ENCODE measurements at regions not wholly inside any gene's neighbourhood (a gene's known extent, or its start where the extent isn't known, plus 50 kb on each side); places are given as distances from the start of the nearest gene placed in this dataset.
"Not testable (repeated sequence)": the region's sequence is repeated elsewhere in the genome, so short reads cannot be mapped to it uniquely, and the experiment has no call there.

DNA sequence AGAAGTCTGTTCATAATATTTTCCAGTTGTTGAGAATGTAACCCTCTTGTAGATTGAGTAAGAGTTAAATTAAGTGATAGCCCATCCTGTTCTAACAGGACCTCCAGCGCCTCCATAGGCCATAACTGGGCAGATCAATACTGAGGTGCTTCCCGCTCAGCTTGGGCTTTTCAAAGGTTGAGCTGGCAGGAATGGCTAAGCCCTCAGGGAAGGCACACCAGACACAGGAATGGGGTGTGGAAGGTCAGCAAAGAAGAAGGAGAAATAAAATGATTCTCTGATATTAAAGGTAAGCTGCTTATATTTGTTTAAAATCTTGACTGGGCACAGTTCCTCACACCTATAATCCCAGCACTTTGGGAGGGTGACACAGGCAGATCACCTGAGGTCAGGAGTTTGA lies 737.8 kb upstream of the TPTE start:
- not testable (repeated sequence) for H3K4me3 Mint-ChIP-seq; H2AFZ ChIP-seq; H3K27me3 Mint-ChIP-seq (ENCODE audit: insufficient read depth, low read depth, poor library complexity); H4K20me1 ChIP-seq (replicated peaks; ENCODE audit: insufficient read depth); H3K4me2 ChIP-seq; H3K4me1 ChIP-seq (ENCODE audit: insufficient read depth); H3K4me1 Mint-ChIP-seq; H3K27ac Mint-ChIP-seq; H3K27me3 ChIP-seq (ENCODE audit: insufficient read depth); DNase-seq (ENCODE audit: low spot score); H3F3A ChIP-seq (replicated peaks; ENCODE audit: low read depth); H3K9me2 ChIP-seq (ENCODE audit: insufficient read depth); H3K79me2 ChIP-seq (replicated peaks; ENCODE audit: insufficient read depth); H3K27ac ChIP-seq (ENCODE audit: low read depth); ATAC-seq
- Histone ChIP-seq H3K36me3 (ENCODE audit: insufficient read depth) (peaks cover 42% of the 10 kb centered on the region), H3K4me3 (0 out of 2 replicates have a peak overlapping the region, but pooled peaks have one; percentile 23)
- Mint-ChIP-seq H3K36me3 (ENCODE audit: low read depth) (peaks cover 75% of the 10 kb centered on the region), H3K9me3 (peaks cover 96% of the 10 kb centered on the region; the same call in 2 of the 3 replicates)

- not testable (repeated sequence) for H4K20me1 ChIP-seq (replicated peaks; ENCODE audit: insufficient read depth); DNase-seq (ENCODE audit: low spot score); H3K4me1 Mint-ChIP-seq; H3K4me2 ChIP-seq; H3K27me3 Mint-ChIP-seq (ENCODE audit: insufficient read depth, low read depth, poor library complexity); H3F3A ChIP-seq (replicated peaks; ENCODE audit: low read depth); H3K4me1 ChIP-seq (ENCODE audit: insufficient read depth); H3K27ac ChIP-seq (ENCODE audit: low read depth); H2AFZ ChIP-seq; H3K79me2 ChIP-seq (replicated peaks; ENCODE audit: insufficient read depth); H3K4me3 Mint-ChIP-seq; H3K27ac Mint-ChIP-seq; ATAC-seq; H3K9me2 ChIP-seq (ENCODE audit: insufficient read depth); H3K27me3 ChIP-seq (ENCODE audit: insufficient read depth)
- peaks cover 78% of the 10 kb centered on the region for H3K36me3 Mint-ChIP-seq (ENCODE audit: low read depth)
- Histone ChIP-seq H3K4me3 (peak overlapping the region; percentile 28; the same call in 1 of the 2 replicates), H3K36me3 (ENCODE audit: insufficient read depth) (peaks cover 42% of the 10 kb centered on the region)
- peaks cover 96% of the 10 kb centered on the region; the same call in 2 of the 3 replicates for H3K9me3 Mint-ChIP-seq
These were observed 737.2 kb upstream of the TPTE start for GRCh38 chr21:9784201-9784600.

DNA sequence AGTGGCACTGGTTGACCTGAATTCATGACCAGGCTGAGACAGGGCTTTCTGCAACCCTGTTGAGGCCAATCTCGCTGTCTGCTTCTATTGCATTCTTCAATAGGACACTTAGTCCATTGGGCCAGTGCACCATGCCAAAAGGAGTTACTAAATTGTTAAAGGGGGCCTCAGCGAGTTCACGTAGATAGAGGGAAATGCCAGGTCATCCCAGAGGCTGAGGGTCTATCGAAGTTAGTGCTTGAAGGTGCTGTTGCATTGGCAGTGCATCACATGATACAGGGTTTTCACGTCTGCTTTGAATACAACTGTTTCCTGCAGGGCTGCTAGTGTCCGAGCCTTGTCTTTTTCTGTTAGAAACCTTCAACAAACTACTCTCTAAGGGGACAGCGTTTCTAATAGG lies 735.3 kb upstream of the TPTE start:
- H3K4me3 Mint-ChIP-seq; H3K4me1 Mint-ChIP-seq; H3K4me2 ChIP-seq; DNase-seq (ENCODE audit: low spot score); H4K20me1 ChIP-seq (replicated peaks; ENCODE audit: insufficient read depth); H3K27me3 ChIP-seq (ENCODE audit: insufficient read depth); H2AFZ ChIP-seq; H3K4me3 ChIP-seq; H3K27ac ChIP-seq (ENCODE audit: low read depth); H3K9me2 ChIP-seq (ENCODE audit: insufficient read depth); ATAC-seq; H3K4me1 ChIP-seq (ENCODE audit: insufficient read depth); H3K79me2 ChIP-seq (replicated peaks; ENCODE audit: insufficient read depth); H3K27me3 Mint-ChIP-seq (ENCODE audit: insufficient read depth, low read depth, poor library complexity); H3F3A ChIP-seq (replicated peaks; ENCODE audit: low read depth); H3K27ac Mint-ChIP-seq: not testable (repeated sequence)
- peaks cover 98% of the 10 kb centered on the region; the same call in 2 of the 3 replicates for H3K9me3 Mint-ChIP-seq
- peaks cover 80% of the 10 kb centered on the region for H3K36me3 Mint-ChIP-seq (ENCODE audit: low read depth)
- peaks cover 36% of the 10 kb centered on the region for H3K36me3 ChIP-seq (ENCODE audit: insufficient read depth)

DNA sequence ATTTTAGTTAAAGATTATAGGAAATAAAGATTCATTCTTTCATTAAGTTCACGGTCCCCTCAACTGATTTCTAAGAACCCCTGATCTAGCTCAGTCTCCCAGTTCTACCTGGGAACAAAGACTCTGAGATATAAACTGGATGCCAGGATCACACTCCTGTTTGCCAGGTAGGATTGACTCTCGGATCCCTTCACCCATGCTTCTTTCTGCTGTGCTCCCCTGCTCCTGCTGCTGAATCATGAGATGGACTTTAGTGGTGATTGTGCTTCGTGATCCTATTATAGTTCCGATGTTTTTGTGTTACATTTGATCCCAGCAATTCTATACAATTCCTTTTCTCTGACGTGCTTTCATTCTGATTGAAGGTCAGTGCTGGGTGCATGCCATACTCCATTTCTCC lies 733.1 kb upstream of the TPTE start:
- ATAC-seq; DNase-seq (ENCODE audit: low spot score); H3K4me3 ChIP-seq: not testable (repeated sequence)

GRCh38 chr21:9790354-9790753 lies 731.0 kb upstream of the TPTE start:
- not testable (repeated sequence) for ATAC-seq

More for the DNA sequence above, 733.1 kb upstream of the TPTE start:
- not testable (repeated sequence) for H3K4me1 ChIP-seq (ENCODE audit: insufficient read depth); H3K4me2 ChIP-seq; H4K20me1 ChIP-seq (replicated peaks; ENCODE audit: insufficient read depth); H3K27me3 ChIP-seq (ENCODE audit: insufficient read depth); H3K4me1 Mint-ChIP-seq; H3K27ac Mint-ChIP-seq; H3K79me2 ChIP-seq (replicated peaks; ENCODE audit: insufficient read depth); H2AFZ ChIP-seq; H3K27ac ChIP-seq (ENCODE audit: low read depth); H3K27me3 Mint-ChIP-seq (ENCODE audit: insufficient read depth, low read depth, poor library complexity); H3K4me3 Mint-ChIP-seq; H3F3A ChIP-seq (replicated peaks; ENCODE audit: low read depth); H3K9me2 ChIP-seq (ENCODE audit: insufficient read depth)
- H3K36me3 ChIP-seq (ENCODE audit: insufficient read depth): peaks cover 35% of the 10 kb centered on the region
- H3K9me3 Mint-ChIP-seq: peaks cover 98% of the 10 kb centered on the region; the same call in 2 of the 3 replicates
- H3K36me3 Mint-ChIP-seq (ENCODE audit: low read depth): peaks cover 80% of the 10 kb centered on the region

GRCh38 chr21:9791453-9791852 lies 729.9 kb upstream of the TPTE start:
- Mint-ChIP-seq H3K9me3 (peaks cover 98% of the 10 kb centered on the region; the same call in 2 of the 3 replicates), H3K36me3 (ENCODE audit: low read depth) (peaks cover 79% of the 10 kb centered on the region)
- H3F3A ChIP-seq (replicated peaks; ENCODE audit: low read depth); H3K27me3 ChIP-seq (ENCODE audit: insufficient read depth); H3K27me3 Mint-ChIP-seq (ENCODE audit: insufficient read depth, low read depth, poor library complexity); H3K79me2 ChIP-seq (replicated peaks; ENCODE audit: insufficient read depth); H4K20me1 ChIP-seq (replicated peaks; ENCODE audit: insufficient read depth); H3K9me2 ChIP-seq (ENCODE audit: insufficient read depth); H3K4me3 ChIP-seq; H3K4me2 ChIP-seq; H3K4me1 Mint-ChIP-seq; ATAC-seq; DNase-seq (ENCODE audit: low spot score); H3K4me3 Mint-ChIP-seq; H3K27ac Mint-ChIP-seq; H2AFZ ChIP-seq; H3K27ac ChIP-seq (ENCODE audit: low read depth); H3K4me1 ChIP-seq (ENCODE audit: insufficient read depth): not testable (repeated sequence)
- peaks cover 54% of the 10 kb centered on the region for H3K36me3 ChIP-seq (ENCODE audit: insufficient read depth)

More at GRCh38 chr21:9790354-9790753, 731.0 kb upstream of the TPTE start:
- H3F3A ChIP-seq (replicated peaks; ENCODE audit: low read depth); H3K27me3 Mint-ChIP-seq (ENCODE audit: insufficient read depth, low read depth, poor library complexity); H3K79me2 ChIP-seq (replicated peaks; ENCODE audit: insufficient read depth); H3K4me3 Mint-ChIP-seq; H3K27ac ChIP-seq (ENCODE audit: low read depth); H3K27me3 ChIP-seq (ENCODE audit: insufficient read depth); H3K4me1 ChIP-seq (ENCODE audit: insufficient read depth); H3K4me3 ChIP-seq; H2AFZ ChIP-seq; H3K4me1 Mint-ChIP-seq; H3K27ac Mint-ChIP-seq; H3K9me2 ChIP-seq (ENCODE audit: insufficient read depth); H3K4me2 ChIP-seq; DNase-seq (ENCODE audit: low spot score); H4K20me1 ChIP-seq (replicated peaks; ENCODE audit: insufficient read depth): not testable (repeated sequence)
- peaks cover 43% of the 10 kb centered on the region for H3K36me3 ChIP-seq (ENCODE audit: insufficient read depth)
- peaks cover 79% of the 10 kb centered on the region for H3K36me3 Mint-ChIP-seq (ENCODE audit: low read depth)
- H3K9me3 Mint-ChIP-seq: peaks cover 98% of the 10 kb centered on the region; the same call in 2 of the 3 replicates

GRCh38 chr21:9795291-9795690 lies 726.1 kb upstream of the TPTE start:
- H4K20me1 ChIP-seq (replicated peaks; ENCODE audit: insufficient read depth); H3K4me1 ChIP-seq (ENCODE audit: insufficient read depth); ATAC-seq; H3F3A ChIP-seq (replicated peaks; ENCODE audit: low read depth); H3K27me3 ChIP-seq (ENCODE audit: insufficient read depth); H3K4me3 ChIP-seq; H3K79me2 ChIP-seq (replicated peaks; ENCODE audit: insufficient read depth); H3K4me2 ChIP-seq; DNase-seq (ENCODE audit: low spot score); H3K9me2 ChIP-seq (ENCODE audit: insufficient read depth); H3K27ac ChIP-seq (ENCODE audit: low read depth); H3K4me3 Mint-ChIP-seq; H3K4me1 Mint-ChIP-seq; H2AFZ ChIP-seq; H3K27me3 Mint-ChIP-seq (ENCODE audit: insufficient read depth, low read depth, poor library complexity); H3K27ac Mint-ChIP-seq: not testable (repeated sequence)
- H3K36me3 Mint-ChIP-seq (ENCODE audit: low read depth): peaks cover 51% of the 10 kb centered on the region
- H3K9me3 Mint-ChIP-seq: peaks cover 67% of the 10 kb centered on the region; the same call in 2 of the 3 replicates
- peaks cover 44% of the 10 kb centered on the region for H3K36me3 ChIP-seq (ENCODE audit: insufficient read depth)
